ENCODE measurements at regions not wholly inside any gene's neighbourhood (a gene's known extent, or its start where the extent isn't known, plus 50 kb on each side); places are given as distances from the start of the nearest gene placed in this dataset.

GRCh38 chr18:40292985-40293710 is 1661.9 kb upstream of the PIK3C3 start:
- Histone ChIP-seq H3K23me2 (ENCODE audit: low read depth, low read length) (no peaks in the 10 kb centered on the region; the same call in 1 of the 2 replicates), H2BK15ac (ENCODE audit: low read length) (no peak overlapping the region), H3K27ac (ENCODE audit: low read depth, low read length) (no peak overlapping the region), H4K5ac (ENCODE audit: insufficient read length, low read depth, low read length) (no peak overlapping the region), H2BK5ac (ENCODE audit: low read depth, low read length) (no peak overlapping the region), H3K9me3 (ENCODE audit: insufficient read depth in 2 of 2, low read depth in 1 of 2, low read length in 1 of 2) (no peaks in the 10 kb centered on the region), H4K8ac (ENCODE audit: extremely low read depth, insufficient read depth, low read length) (no peak overlapping the region), H3K23ac (ENCODE audit: insufficient read length) (no peak overlapping the region), H2BK120ac (replicated peaks; ENCODE audit: low read depth, low read length) (no peak overlapping the region), H3K4me2 (ENCODE audit: insufficient read depth in 1 of 2, low read depth in 2 of 2, low read length in 2 of 2) (no peak overlapping the region), H3K36me3 (ENCODE audit: control insufficient read depth in 2 of 4, insufficient read depth in 4 of 4, low read length in 3 of 4) (no peaks in the 10 kb centered on the region), H3K4ac (replicated peaks; ENCODE audit: insufficient read length, low read depth, low read length) (no peak overlapping the region), H3K27me3 (replicated peaks in 1 of 4; ENCODE audit: control insufficient read depth in 3 of 4, extremely low read depth in 1 of 4, insufficient read depth in 3 of 4, low read length in 3 of 4) (no peaks in the 10 kb centered on the region), H3K18ac (ENCODE audit: extremely low read depth, low read length) (no peak overlapping the region), H3K4me3 (ENCODE audit: extremely low read depth in 1 of 4, insufficient read depth in 2 of 4, low read depth in 3 of 4, low read length in 4 of 4) (no peak overlapping the region), H3K56ac (replicated peaks; ENCODE audit: insufficient read length, low read depth, low read length) (no peak overlapping the region), H2AK5ac (ENCODE audit: low read depth, low read length) (no peak overlapping the region), H3K9ac (replicated peaks in 1 of 4; ENCODE audit: extremely low read depth in 1 of 4, low read depth in 3 of 4, low read length in 3 of 4) (no peak overlapping the region), H3K4me1 (replicated peaks in 1 of 4; ENCODE audit: control insufficient read depth in 3 of 4, insufficient read depth in 4 of 4, low read length in 3 of 4) (no peaks in the 10 kb centered on the region), H3K79me2 (ENCODE audit: control insufficient read depth in 1 of 2, insufficient read depth in 2 of 2, low read length in 2 of 2) (no peaks in the 10 kb centered on the region), H2BK20ac (ENCODE audit: low read length) (no peak overlapping the region), H2AFZ (ENCODE audit: low read length) (no peak overlapping the region), H4K20me1 (replicated peaks in 1 of 2; ENCODE audit: control insufficient read depth in 1 of 2, insufficient read depth in 2 of 2, low read length in 2 of 2) (no peaks in the 10 kb centered on the region), H4K91ac (replicated peaks; ENCODE audit: insufficient read length, low read length) (no peak overlapping the region), H3K14ac (ENCODE audit: insufficient read length) (no peak overlapping the region), H3K79me1 (ENCODE audit: low read depth, low read length) (no peaks in the 10 kb centered on the region), H2BK12ac (ENCODE audit: low read depth, low read length) (no peak overlapping the region)
- ChIA-PET POLR2A (ENCODE audit: partially characterized antibody) (no interaction called here), CTCF (ENCODE audit: partially characterized antibody) (interaction anchor here (0.7 to 1.0 kb wide), 6 partner anchors 11 to 442 kb away, joined by 3 to 4 read pairs (median 3); no protein-coding TSS in a partner anchor)
- 41% methylated on average over 3 of the region's 3 CpGs; no CpG with 5 or more reads in 1 of the 2 experiments for WGBS, 2 experiments (ENCODE audit: extremely low coverage in 1 of 2, insufficient coverage in 1 of 2, insufficient read length in 1 of 2, insufficient replicate concordance in 2 of 2, low coverage in 1 of 2, low lambda C conversion rate in 2 of 2, missing lambda C conversion rate in 1 of 2)
- FAIRE-seq (no peak), DNase-seq (ENCODE audit: low read depth in 1 of 2, low spot score in 2 of 2) (no peak)
- peak in 2 of 3 experiments; percentile 16 to 38; a peak in 2 of 4 replicates for TF ChIP-seq CTCF (IDR thresholded peaks at IDR 0.05; ENCODE audit: control extremely low read depth in 1 of 3, insufficient read depth in 1 of 3, low read depth in 1 of 3, low read length in 3 of 3)
- TF ChIP-seq RAD21 (IDR thresholded peaks at IDR 0.05 in 1 of 2, conservative IDR thresholded peaks at IDR 0.05 in 1 of 2; ENCODE audit: low read depth in 2 of 2, low read length in 2 of 2), result peak; percentile 64 to 71
- no peak for TF ChIP-seq POLR2A (IDR thresholded peaks at IDR 0.05; ENCODE audit: control extremely low read depth in 1 of 2, low read depth in 2 of 2, low read length in 2 of 2)

Measured in H1 (cell line).